Muscle layer of colon (tissue), 2 donors: ENCODE measurements at regions not wholly inside any gene's neighbourhood (a gene's known extent, or its start where the extent isn't known, plus 50 kb on each side); places are given as distances from the start of the nearest gene placed in this dataset.

Source experiments
- H3K27ac ChIP-seq: one replicate; pipeline ENCODE4 v1.7.0; 2013; ENCODE audit warnings: low read depth, mild to moderate bottlenecking, low read length, moderate library complexity
- H3K27me3 ChIP-seq, 2 donors: one replicate each; pipeline ENCODE4 v1.7.0; 2013; ENCODE audit warnings: low read length in 2 of 2, mild to moderate bottlenecking in 2 of 2; ENCODE audit not compliant: insufficient read depth in 2 of 2, control insufficient read depth in 1 of 2
- H3K36me3 ChIP-seq: one replicate; pipeline ENCODE4 v1.7.0; 2013; ENCODE audit warnings: mild to moderate bottlenecking, low read length; ENCODE audit not compliant: insufficient read depth
- H3K4me1 ChIP-seq: one replicate; pipeline ENCODE4 v1.7.0; 2013; ENCODE audit warnings: mild to moderate bottlenecking, low read length; ENCODE audit not compliant: insufficient read depth
- H3K4me3 ChIP-seq, 2 donors: one replicate each; pipeline ENCODE4 v1.7.0; 2013; ENCODE audit warnings: low read length in 2 of 2, low read depth in 1 of 2, mild to moderate bottlenecking in 1 of 2, moderate library complexity in 1 of 2
- H3K9ac ChIP-seq: one replicate; pipeline ENCODE4 v1.7.0; 2013; ENCODE audit warnings: low read length
- H3K9me3 ChIP-seq: one replicate; pipeline ENCODE4 v1.7.0; 2013; ENCODE audit warnings: mild to moderate bottlenecking, low read length
- donor health status: abdominal sarcoma.
- donor health status: Adenocarcinoma of cecum.

GRCh38 chr5:17346811-17347210 is 129.4 kb downstream of the BASP1 start:
- Histone ChIP-seq H3K27me3 (no peaks in the 10 kb centered on the region), H3K9me3 (no peaks in the 10 kb centered on the region), H3K9ac (no peak overlapping the region), H3K4me3 (no peak overlapping the region), H3K27ac (no peak overlapping the region), H3K4me1 (no peaks in the 10 kb centered on the region), H3K36me3 (no peaks in the 10 kb centered on the region)

- Histone ChIP-seq H3K27ac (no peak overlapping the region), H3K9me3 (no peaks in the 10 kb centered on the region), H3K36me3 (no peaks in the 10 kb centered on the region), H3K4me3 (no peak overlapping the region), H3K9ac (no peak overlapping the region), H3K4me1 (no peaks in the 10 kb centered on the region), H3K27me3 (no peaks in the 10 kb centered on the region)
Measured at GRCh38 chr5:17352223-17352622, 134.8 kb downstream of the BASP1 start.

DNA sequence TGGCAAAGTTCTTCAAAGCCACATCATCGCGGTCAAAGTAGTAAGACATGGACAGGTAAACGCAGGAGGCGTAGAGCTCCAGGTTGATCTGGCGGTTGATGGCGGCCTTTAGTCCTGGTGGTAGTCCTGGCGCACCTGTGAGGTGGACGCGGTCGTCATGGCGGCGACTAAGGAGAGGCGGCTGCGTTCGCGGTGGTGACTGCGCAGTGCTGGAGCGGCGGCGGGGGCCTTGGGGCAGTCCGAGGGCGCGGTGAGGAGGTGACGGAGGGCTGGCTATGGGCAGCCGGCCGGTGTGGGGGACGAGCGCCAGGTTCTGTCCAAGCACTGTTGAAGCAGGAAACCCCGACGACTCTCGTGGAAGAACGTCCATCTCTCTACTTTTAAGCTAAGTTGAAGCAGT is 136.8 kb downstream of the BASP1 start:
- no peaks in the 10 kb centered on the region for H3K27me3 ChIP-seq
- H3K4me1 ChIP-seq: no peaks in the 10 kb centered on the region
- no peaks in the 10 kb centered on the region for H3K36me3 ChIP-seq
- no peak overlapping the region for H3K27ac ChIP-seq
- H3K9ac ChIP-seq: no peak overlapping the region
- H3K4me3 ChIP-seq: no peak overlapping the region
- H3K9me3 ChIP-seq: no peaks in the 10 kb centered on the region

- Histone ChIP-seq H3K4me1 (no peaks in the 10 kb centered on the region), H3K36me3 (no peaks in the 10 kb centered on the region), H3K27me3 (no peaks in the 10 kb centered on the region), H3K4me3 (no peak overlapping the region), H3K9ac (no peak overlapping the region), H3K27ac (no peak overlapping the region), H3K9me3 (no peaks in the 10 kb centered on the region)
Measured at GRCh38 chr5:17355586-17356346, 138.3 kb downstream of the BASP1 start.

DNA sequence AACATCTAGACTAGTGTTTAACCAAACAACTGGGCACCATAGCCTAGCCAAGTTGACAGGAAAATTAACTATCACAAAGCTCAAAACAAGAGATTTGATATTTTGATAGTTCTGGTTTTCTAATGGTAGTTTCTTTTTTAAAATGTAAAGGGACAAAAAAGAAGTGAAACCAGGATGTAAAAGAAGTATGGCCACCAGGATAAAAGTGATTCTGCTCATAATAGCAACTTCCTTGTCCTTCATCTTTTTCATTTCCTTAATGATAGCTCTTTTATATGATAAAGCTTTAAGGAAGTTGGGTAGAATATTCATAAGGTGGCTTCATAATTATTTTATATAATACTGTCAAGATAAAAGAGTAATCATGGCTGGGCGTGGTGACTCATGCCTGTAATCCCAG is 139.1 kb downstream of the BASP1 start:
- H3K36me3 ChIP-seq: no peaks in the 10 kb centered on the region
- H3K9ac ChIP-seq: no peak overlapping the region
- no peaks in the 10 kb centered on the region for H3K9me3 ChIP-seq
- no peak overlapping the region for H3K27ac ChIP-seq
- H3K4me3 ChIP-seq: no peak overlapping the region
- H3K4me1 ChIP-seq: no peaks in the 10 kb centered on the region
- H3K27me3 ChIP-seq: no peaks in the 10 kb centered on the region

GRCh38 chr5:17357504-17357903 is 140.1 kb downstream of the BASP1 start:
- Histone ChIP-seq H3K36me3 (no peaks in the 10 kb centered on the region), H3K9me3 (no peaks in the 10 kb centered on the region), H3K27ac (no peak overlapping the region), H3K9ac (no peak overlapping the region), H3K4me3 (no peak overlapping the region), H3K27me3 (no peaks in the 10 kb centered on the region), H3K4me1 (no peaks in the 10 kb centered on the region)

DNA sequence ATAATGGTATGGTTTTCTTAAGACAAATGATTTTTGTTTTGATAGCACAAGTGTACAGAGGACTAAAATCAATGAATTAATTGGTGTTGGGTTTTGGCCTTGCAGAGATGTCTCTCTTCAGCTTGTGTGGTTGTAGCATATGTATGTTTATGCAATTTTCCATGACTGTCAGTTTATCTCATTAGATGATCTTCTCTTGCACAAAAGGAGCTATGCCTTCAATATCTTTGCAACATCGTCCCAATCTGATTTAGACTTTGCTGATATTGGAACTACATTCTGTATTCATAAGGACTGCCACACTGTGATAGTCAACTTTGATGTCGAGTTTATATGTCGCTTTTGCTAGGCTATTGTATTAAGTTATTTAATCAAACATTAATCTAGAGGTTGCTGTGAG is 140.0 kb upstream of the TAF11L2 start:
- no peak overlapping the region for H3K4me3 ChIP-seq
- no peaks in the 10 kb centered on the region for H3K4me1 ChIP-seq
- no peak overlapping the region for H3K9ac ChIP-seq
- H3K27ac ChIP-seq: no peak overlapping the region
- no peaks in the 10 kb centered on the region for H3K27me3 ChIP-seq
- no peaks in the 10 kb centered on the region for H3K36me3 ChIP-seq
- no peaks in the 10 kb centered on the region for H3K9me3 ChIP-seq

GRCh38 chr5:17359451-17360011 is 138.5 kb upstream of the TAF11L2 start:
- Histone ChIP-seq H3K9me3 (no peaks in the 10 kb centered on the region), H3K4me1 (no peaks in the 10 kb centered on the region), H3K4me3 (no peak overlapping the region), H3K27me3 (no peaks in the 10 kb centered on the region), H3K27ac (no peak overlapping the region), H3K9ac (no peak overlapping the region), H3K36me3 (no peaks in the 10 kb centered on the region)

GRCh38 chr5:17360879-17361278 is 137.2 kb upstream of the TAF11L2 start:
- H3K4me3 ChIP-seq: no peak overlapping the region
- H3K27me3 ChIP-seq: no peaks in the 10 kb centered on the region
- H3K27ac ChIP-seq: no peak overlapping the region
- H3K9me3 ChIP-seq: no peaks in the 10 kb centered on the region
- H3K4me1 ChIP-seq: no peaks in the 10 kb centered on the region
- no peaks in the 10 kb centered on the region for H3K36me3 ChIP-seq
- H3K9ac ChIP-seq: no peak overlapping the region

DNA sequence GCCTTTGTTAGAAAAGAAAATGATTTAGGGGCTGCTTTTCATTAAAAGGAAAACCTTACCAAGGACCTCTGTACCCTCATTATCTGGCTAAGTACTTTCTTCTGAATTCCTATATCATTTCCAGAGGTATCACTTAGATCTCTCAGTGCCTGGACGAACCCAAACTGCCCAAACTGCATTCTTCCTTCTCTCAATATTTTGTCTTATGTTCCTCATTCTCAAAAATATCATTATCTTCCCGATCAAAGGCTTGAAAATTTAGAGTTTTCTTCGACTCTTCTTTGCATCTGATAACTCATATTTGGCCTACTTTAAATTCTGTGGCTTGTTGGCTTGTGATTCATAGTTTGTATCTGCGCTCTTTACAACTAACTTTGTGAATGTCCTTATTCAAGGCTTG is 136.7 kb upstream of the TAF11L2 start:
- Histone ChIP-seq H3K27ac (no peak overlapping the region), H3K27me3 (no peaks in the 10 kb centered on the region), H3K9ac (no peak overlapping the region), H3K9me3 (no peaks in the 10 kb centered on the region), H3K4me3 (no peak overlapping the region), H3K36me3 (no peaks in the 10 kb centered on the region), H3K4me1 (no peaks in the 10 kb centered on the region)

- H3K36me3 ChIP-seq: no peaks in the 10 kb centered on the region
- H3K9me3 ChIP-seq: no peaks in the 10 kb centered on the region
- H3K4me3 ChIP-seq: no peak overlapping the region
- H3K27me3 ChIP-seq: no peaks in the 10 kb centered on the region
- no peak overlapping the region for H3K27ac ChIP-seq
- no peaks in the 10 kb centered on the region for H3K4me1 ChIP-seq
- no peak overlapping the region for H3K9ac ChIP-seq
Measured at GRCh38 chr5:17364987-17365810, 132.8 kb upstream of the TAF11L2 start.
